HepG2 (cell line): ENCODE measurements at regions not wholly inside any gene's neighbourhood (a gene's known extent, or its start where the extent isn't known, plus 50 kb on each side); places are given as distances from the start of the nearest gene placed in this dataset.

Experiments used
- ATAC-seq: fragments of 200-7000 bp; cut with Tn5 transposase; 3 replicates; pipeline ENCODE4 v1.9.1; 2020; ENCODE audit warnings: mild to moderate bottlenecking, moderate library complexity
- BruUV-seq: library from RNA; stranded (reverse); fragments of 400-500 nt; replicated peaks from 2 replicates; lab custom pipeline; 2021; lab: Mats Ljungman, UMichigan
- CTCF ChIA-PET: fragments of 300-600 bp; formaldehyde crosslinking; extraction: SDS; loops from one replicate; lab custom pipeline; 2021; ENCODE audit warnings: low total read pairs, inconsistent platforms, low intra/inter-chr PET ratio; lab: Yijun Ruan, JAX
- POLR2A ChIA-PET: fragments of 350-600 bp; sonication (Branson Sonifier 250); formaldehyde crosslinking; loops from one replicate; lab custom pipeline; 2020; ENCODE audit warnings: antibody characterized with exemption, inconsistent platforms; lab: Yijun Ruan, JAX
- DNase-seq: peaks from one replicate; pipeline ENCODE4 v3.0.0-alpha.2; 2015; ENCODE audit warnings: low spot score
- FAIRE-seq: peaks from 3 replicates; lab custom pipeline; 2011; peaks lifted over from hg19 to GRCh38; lab: Jason Lieb, UNC
- H2AFZ ChIP-seq: one replicate; pipeline ENCODE4 v1.6.1; 2011; ENCODE audit warnings: low read length, inconsistent platforms
- H3K27ac ChIP-seq: fragments of 300-600 bp; 3 replicates; pipeline ENCODE4 v1.8.0; 2011; ENCODE audit warnings: mixed run types, mild to moderate bottlenecking, mixed read lengths, low read length, inconsistent platforms; ENCODE audit not compliant: insufficient read depth; ENCODE audit errors: extremely low read length
- H3K27me3 ChIP-seq, 2 experiments: fragments of 200-600 bp in 1 of 2; 2 replicates in 1 of 2; 3 replicates in 1 of 2; pipeline versions ENCODE4 v1.6.0 to v1.8.0; 2011; ENCODE audit warnings: low read length in 2 of 2, mild to moderate bottlenecking in 2 of 2, moderate library complexity in 2 of 2, inconsistent platforms in 1 of 2; ENCODE audit not compliant: insufficient read depth in 2 of 2, control insufficient read depth in 1 of 2
- H3K36me3 ChIP-seq, 2 experiments: fragments of 200-600 bp in 1 of 2; replicated peaks in 1 of 2; 2 replicates in 1 of 2; 3 replicates in 1 of 2; pipeline versions ENCODE4 v1.5.1 to v1.8.0; 2011; ENCODE audit warnings: low read length in 2 of 2, inconsistent platforms in 1 of 2; ENCODE audit not compliant: insufficient read depth in 2 of 2, control insufficient read depth in 1 of 2
- H3K4me1 ChIP-seq: 2 replicates; pipeline ENCODE4 v1.5.1; 2012; ENCODE audit warnings: low read length, inconsistent platforms; ENCODE audit not compliant: insufficient read depth
- H3K4me2 ChIP-seq: 2 replicates; pipeline ENCODE4 v1.6.0; 2011; ENCODE audit warnings: low read depth, low read length, inconsistent platforms
- H3K4me3 ChIP-seq, 3 experiments: fragments of 200-600 bp in 1 of 3; sonication (generic), shearing (Covaris generic) in 1 of 3; replicated peaks in 1 of 3; 2 replicates each; pipeline ENCODE4 v1.5.1; 2011 to 2016; ENCODE audit warnings: low read length in 3 of 3, inconsistent platforms in 2 of 3, low read depth in 2 of 3, mild to moderate bottlenecking in 2 of 3, control low read depth in 1 of 3, mixed read lengths in 1 of 3; ENCODE audit not compliant: insufficient read depth in 1 of 3
- H3K79me2 ChIP-seq: one replicate; pipeline ENCODE4 v1.6.1; 2011; ENCODE audit warnings: low read length, inconsistent platforms; ENCODE audit not compliant: insufficient read depth
- H3K9ac ChIP-seq: 2 replicates; pipeline ENCODE4 v1.6.0; 2011; ENCODE audit warnings: mild to moderate bottlenecking, low read depth, low read length, inconsistent platforms; ENCODE audit not compliant: insufficient read depth
- H3K9me3 ChIP-seq: 2 replicates; pipeline ENCODE4 v1.5.1; 2012; ENCODE audit warnings: mild to moderate bottlenecking, low read length
- H4K20me1 ChIP-seq: 2 replicates; pipeline ENCODE4 v1.6.0; 2011; ENCODE audit warnings: inconsistent platforms, mild to moderate bottlenecking, low read length, moderate library complexity; ENCODE audit not compliant: insufficient read depth
- KAT8 ChIP-seq: IDR thresholded peaks from 2 replicates; pipeline ENCODE4 v1.6.1; 2016; ENCODE audit warnings: missing genetic modification reagents, missing compliant biosample characterization
- PRPF4 ChIP-seq: fragments of 200-400 bp; formaldehyde crosslinking; IDR thresholded peaks from 2 replicates; pipeline ENCODE4 v1.6.1; 2016; ENCODE audit warnings: low read length, low read depth; ENCODE audit not compliant: poor library complexity, severe bottlenecking
- RXRB ChIP-seq: IDR thresholded peaks from 2 replicates; pipeline ENCODE4 v1.6.1; 2016; ENCODE audit warnings: borderline replicate concordance, missing genetic modification reagents, missing compliant biosample characterization
- TCF7 ChIP-seq: sonication (generic); IDR thresholded peaks from 2 replicates; pipeline ENCODE4 v1.6.1; 2016; ENCODE audit warnings: antibody characterized with exemption, low read depth
- TSC22D2 ChIP-seq: sonication (generic); formaldehyde crosslinking; IDR thresholded peaks from 2 replicates; pipeline ENCODE4 v1.5.1; 2020; ENCODE audit warnings: missing genetic modification reagents, mild to moderate bottlenecking, borderline replicate concordance
- ZEB1 ChIP-seq: IDR thresholded peaks from 2 replicates; pipeline ENCODE4 v1.6.1; 2012; ENCODE audit warnings: mild to moderate bottlenecking, low read depth, inconsistent platforms; ENCODE audit not compliant: insufficient replicate concordance
- ZNF451 ChIP-seq: sonication (generic); formaldehyde crosslinking; IDR thresholded peaks from 2 replicates; pipeline ENCODE4 v1.5.0; 2020; ENCODE audit warnings: mild to moderate bottlenecking, missing genetic modification reagents
- WGBS: methylation state at CpG from one replicate; pipeline ENCODE4 v1.1.6; 2017; ENCODE audit warnings: low lambda C conversion rate; 5-methylcytosine and 5-hydroxymethylcytosine counted together
- in situ Hi-C: cut with HindIII; loops from 2 replicates; pipeline ENCODE4 v1.10.0; 2017; ENCODE audit warnings: low pct_unique_long_range_greater_than_20kb; ENCODE audit not compliant: extremely low pct_ligation_motif_present
- intact Hi-C: fragments of 100-400 bp; cut with micrococcal nuclease; formaldehyde crosslinking; loops from one replicate; pipeline ENCODE4 v1.10.0; 2022; ENCODE audit not compliant: unreplicated experiment
- TF ChIP-seq, protein P1 (sequence below): sonication (generic); formaldehyde crosslinking; IDR thresholded peaks from 2 replicates; pipeline ENCODE4 v1.9.0; 2021; ENCODE audit warnings: missing genetic modification reagents, borderline replicate concordance

GRCh38 chr3:16816048-16816780 is 68.5 kb upstream of the PLCL2 start:
- intact Hi-C loops: no loop called here
- FAIRE-seq: no peak

GRCh38 chr3:16817197-16817596 is 67.6 kb upstream of the PLCL2 start:
- Histone ChIP-seq H3K9me3 (no peaks in the 10 kb centered on the region), H3K4me3 (no peak overlapping the region), H3K79me2 (no peaks in the 10 kb centered on the region), H3K36me3 (no peaks in the 10 kb centered on the region), H3K27me3 (no peaks in the 10 kb centered on the region), H4K20me1 (no peaks in the 10 kb centered on the region), H3K9ac (no peak overlapping the region), H3K4me2 (no peak overlapping the region), H3K27ac (no peak overlapping the region), H2AFZ (no peak overlapping the region), H3K4me1 (no peaks in the 10 kb centered on the region)
- in situ Hi-C loops (no loop called here), intact Hi-C loops (no loop called here)
- no peak for FAIRE-seq
- no TSS peak for BruUV-seq
- no peak for ATAC-seq
- ChIA-PET CTCF (no interaction called here), POLR2A (no interaction called here)
- DNase-seq: no peak
- no peak for TF ChIP-seq TSC22D2
- no peak for TF ChIP-seq PRPF4
- no peak for TF ChIP-seq TCF7
- WGBS: 24% methylated on average over 2 of the region's 2 CpGs

More at GRCh38 chr3:16816048-16816780, 68.5 kb upstream of the PLCL2 start:
- no peaks in the 10 kb centered on the region for H3K9me3 ChIP-seq
- TF ChIP-seq TSC22D2 (no peak), RXRB (CRISPR knock-in tag) (no peak), ZNF451 (CRISPR knock-in tag) (no peak), ZEB1 (no peak), KAT8 (CRISPR knock-in tag) (no peak)
- TF ChIP-seq, protein P1, sequence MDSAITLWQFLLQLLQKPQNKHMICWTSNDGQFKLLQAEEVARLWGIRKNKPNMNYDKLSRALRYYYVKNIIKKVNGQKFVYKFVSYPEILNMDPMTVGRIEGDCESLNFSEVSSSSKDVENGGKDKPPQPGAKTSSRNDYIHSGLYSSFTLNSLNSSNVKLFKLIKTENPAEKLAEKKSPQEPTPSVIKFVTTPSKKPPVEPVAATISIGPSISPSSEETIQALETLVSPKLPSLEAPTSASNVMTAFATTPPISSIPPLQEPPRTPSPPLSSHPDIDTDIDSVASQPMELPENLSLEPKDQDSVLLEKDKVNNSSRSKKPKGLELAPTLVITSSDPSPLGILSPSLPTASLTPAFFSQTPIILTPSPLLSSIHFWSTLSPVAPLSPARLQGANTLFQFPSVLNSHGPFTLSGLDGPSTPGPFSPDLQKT (CRISPR knock-in tag): no peak
- no peaks in the 10 kb centered on the region for H3K36me3 ChIP-seq
- 6% methylated on average over 4 of the region's 4 CpGs for WGBS
- no peaks in the 10 kb centered on the region for H4K20me1 ChIP-seq
- DNase-seq (no peak), ATAC-seq (no peak)
- CTCF ChIA-PET: no interaction called here
- no peaks in the 10 kb centered on the region for H3K79me2 ChIP-seq
- H3K4me3 ChIP-seq: no peak overlapping the region
- no peak overlapping the region for H3K27ac ChIP-seq
- in situ Hi-C loops: no loop called here
- no peak overlapping the region for H2AFZ ChIP-seq
- no peaks in the 10 kb centered on the region for H3K4me1 ChIP-seq
- H3K9ac ChIP-seq: no peak overlapping the region
- POLR2A ChIA-PET: no interaction called here
- no TSS peak for BruUV-seq
- no peaks in the 10 kb centered on the region for H3K27me3 ChIP-seq
- H3K4me2 ChIP-seq: no peak overlapping the region
